GM10248 (cell line): ENCODE measurements at regions not wholly inside any gene's neighbourhood (a gene's known extent, or its start where the extent isn't known, plus 50 kb on each side); places are given as distances from the start of the nearest gene placed in this dataset.

Experiments used
- CTCF ChIA-PET: fragments of 300-600 bp; sonication (Branson Sonifier 250); formaldehyde crosslinking; extraction: SDS; loops from one replicate; lab custom pipeline; 2021; ENCODE audit warnings: antibody characterized with exemption; lab: Yijun Ruan, JAX
- POLR2A ChIA-PET: fragments of 350-650 bp; sonication (Branson Sonifier 250); formaldehyde crosslinking; extraction: SDS; loops from one replicate; lab custom pipeline; 2020; ENCODE audit warnings: antibody characterized with exemption; lab: Yijun Ruan, JAX
- DNase-seq: peaks from one replicate; pipeline ENCODE4 v3.0.0; 2012; ENCODE audit errors: extremely low spot score
- CTCF ChIP-seq: IDR thresholded peaks from 2 replicates; pipeline ENCODE4 v1.5.1; 2012; ENCODE audit warnings: mild to moderate bottlenecking, low read depth; ENCODE audit errors: extremely low read depth, missing control alignments, control extremely low read depth

- ChIA-PET CTCF (no interaction called here), POLR2A (no interaction called here)
- no peak for TF ChIP-seq CTCF
- no peak for DNase-seq
Observed at GRCh38 chr11:130705670-130706421, 210.4 kb downstream of the SNX19 start.

- ChIA-PET POLR2A (no interaction called here), CTCF (interaction anchor here (1.5 kb wide), 1 partner anchor 14 kb away, joined by 3 read pairs; no protein-coding TSS in a partner anchor)
- no peak for DNase-seq
- TF ChIP-seq CTCF = no peak
Observed at GRCh38 chr11:130706572-130706971, 209.7 kb downstream of the SNX19 start.

- TF ChIP-seq CTCF = no peak
- DNase-seq = no peak
Observed at GRCh38 chr11:130707217-130707616, 209.1 kb downstream of the SNX19 start.

GRCh38 chr11:130709531-130709930 is 206.7 kb downstream of the SNX19 start:
- TF ChIP-seq CTCF = no peak
- ChIA-PET CTCF (no interaction called here), POLR2A (no interaction called here)
- no peak for DNase-seq

More at GRCh38 chr11:130707217-130707616, 209.1 kb downstream of the SNX19 start:
- ChIA-PET CTCF (interaction anchor here (1.0 to 1.5 kb wide), 2 partner anchors 10 to 13 kb away, joined by 3 to 4 read pairs; no protein-coding TSS in a partner anchor), POLR2A (no interaction called here)

GRCh38 chr11:130710021-130710420 is 206.3 kb downstream of the SNX19 start:
- POLR2A ChIA-PET = no interaction called here
- CTCF ChIA-PET = no interaction called here
- no peak for TF ChIP-seq CTCF
- no peak for DNase-seq

- no peak for DNase-seq
- TF ChIP-seq CTCF = no peak
- ChIA-PET CTCF (no interaction called here), POLR2A (no interaction called here)
Observed at GRCh38 chr11:130710497-130711012, 205.7 kb downstream of the SNX19 start.
